NCI-H2107 treated with DMSO at 0.1 percent for 48 hours (cell line): ENCODE measurements at regions not wholly inside any gene's neighbourhood (a gene's known extent, or its start where the extent isn't known, plus 50 kb on each side); places are given as distances from the start of the nearest gene placed in this dataset.
"Not testable (repeated sequence)": the region's sequence is repeated elsewhere in the genome, so short reads cannot be mapped to it uniquely, and the experiment has no call there.

Experiments
- DNase-seq: peaks from one replicate; lab custom pipeline; 2025; ENCODE audit not compliant: unreplicated experiment; lab: John Stamatoyannopoulos, UW

DNA sequence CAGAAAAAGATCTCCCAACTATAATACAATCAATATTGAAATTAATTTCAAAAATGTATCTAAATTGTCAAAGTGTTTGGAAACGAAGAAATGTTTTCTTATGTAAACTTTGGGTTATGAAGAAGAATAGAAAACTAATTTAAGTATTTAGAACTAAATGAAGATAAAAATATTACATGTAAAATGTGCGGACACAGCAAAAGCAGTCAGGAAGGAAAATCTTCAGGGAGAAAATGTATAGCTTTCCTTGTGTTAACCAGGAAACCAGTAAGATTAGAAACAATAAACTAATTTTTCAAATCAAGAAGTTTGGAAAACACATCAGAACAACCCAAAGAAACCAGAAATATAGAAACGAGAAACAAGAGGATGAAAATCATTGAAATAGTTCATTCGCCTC is 466.5 kb downstream of the BRD1 start:
- no peak for DNase-seq

DNA sequence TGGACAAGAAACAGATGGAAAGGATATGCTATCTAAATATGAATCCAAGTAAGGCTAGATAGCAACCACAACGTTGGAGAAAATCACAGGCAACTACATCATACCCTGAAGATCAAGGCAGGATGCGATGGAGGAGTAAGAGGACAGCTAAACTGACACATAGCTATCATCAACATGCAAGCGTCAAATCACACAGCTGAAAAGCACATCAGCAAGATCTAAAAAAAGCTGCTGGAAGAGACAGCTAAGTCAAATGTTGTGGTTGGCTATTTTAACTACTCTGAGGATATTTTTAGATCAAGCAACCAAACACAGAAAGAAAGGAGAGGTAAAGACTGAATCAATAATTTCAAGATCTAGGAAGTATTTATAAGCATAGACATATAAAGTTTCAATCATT is 466.9 kb downstream of the BRD1 start:
- DNase-seq: no peak

DNA sequence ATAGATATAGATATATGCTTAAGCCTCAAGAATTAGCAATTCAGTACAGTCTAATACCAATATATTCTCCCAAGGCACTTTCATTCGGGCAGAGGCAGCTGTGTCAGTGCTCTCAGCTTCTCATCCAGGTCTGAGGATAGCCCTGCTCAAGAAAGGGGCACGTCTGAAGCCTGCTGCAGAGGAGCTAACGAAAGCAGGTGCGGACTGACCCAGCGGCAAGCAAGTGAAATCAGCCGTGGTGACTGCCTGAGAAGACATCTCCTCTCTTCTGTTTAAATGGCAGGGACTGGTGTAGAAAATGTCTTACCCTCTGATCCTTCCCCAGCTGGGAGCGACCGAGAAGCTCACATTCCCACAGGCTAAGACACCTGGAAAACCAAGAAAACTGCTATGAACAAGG is 468.6 kb downstream of the BRD1 start:
- DNase-seq: no peak

DNA sequence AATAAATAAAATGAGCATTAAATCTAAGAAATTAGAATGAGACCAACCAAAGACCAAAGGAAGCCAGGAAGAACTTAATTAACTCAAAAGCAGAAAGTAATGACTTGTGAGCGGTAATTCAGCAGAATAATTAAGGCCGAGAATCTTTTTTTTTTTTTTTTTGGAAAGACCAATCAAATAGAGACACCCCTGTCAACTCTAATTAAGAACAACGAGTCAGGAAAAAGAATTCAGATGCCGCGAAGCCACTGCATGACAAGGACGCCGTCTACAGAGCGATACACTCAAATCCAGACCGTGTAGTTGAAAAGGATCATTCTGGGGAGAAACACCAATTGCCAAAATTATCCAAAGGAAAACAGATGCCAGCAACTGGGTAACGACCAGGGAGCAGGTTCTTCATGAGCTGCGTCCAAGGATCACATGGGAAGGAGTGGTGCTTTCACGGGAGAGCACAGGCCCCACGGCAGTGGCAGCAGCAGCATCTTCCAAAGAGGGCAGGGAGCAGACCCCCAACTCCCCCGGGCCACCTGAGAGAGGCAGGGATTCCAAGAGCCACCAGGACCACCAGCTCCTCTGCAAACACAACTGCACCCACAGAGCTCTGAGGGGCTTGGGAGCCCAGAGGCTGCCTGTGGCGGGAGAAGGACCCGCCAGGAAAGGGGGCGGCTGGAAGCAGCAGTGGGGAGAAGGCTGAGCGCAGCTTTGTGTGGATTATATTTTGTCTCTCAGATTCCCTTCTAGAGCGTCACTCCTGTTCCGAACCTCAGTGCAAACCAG is 469.8 kb downstream of the BRD1 start:
- no peak for DNase-seq

DNA sequence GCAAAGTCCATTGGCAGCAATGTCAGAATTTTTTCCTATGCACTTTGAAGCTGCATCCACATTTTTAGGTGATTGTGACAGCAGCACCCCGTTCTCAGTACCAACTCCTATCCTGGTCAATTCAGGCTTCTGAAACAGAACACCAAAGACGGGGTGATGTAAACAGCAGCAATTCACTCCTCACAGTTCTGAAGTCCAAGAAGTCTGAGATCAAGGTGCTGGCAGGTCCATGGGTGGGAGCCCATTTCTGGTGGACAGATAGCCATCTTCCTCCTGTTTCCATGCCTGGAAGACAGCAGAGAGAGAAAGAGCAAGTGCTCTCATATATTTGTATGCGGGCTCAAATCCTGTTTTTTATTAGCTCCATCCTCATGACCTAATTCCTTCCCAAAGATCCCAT is 471.2 kb downstream of the BRD1 start:
- DNase-seq: no peak

DNA sequence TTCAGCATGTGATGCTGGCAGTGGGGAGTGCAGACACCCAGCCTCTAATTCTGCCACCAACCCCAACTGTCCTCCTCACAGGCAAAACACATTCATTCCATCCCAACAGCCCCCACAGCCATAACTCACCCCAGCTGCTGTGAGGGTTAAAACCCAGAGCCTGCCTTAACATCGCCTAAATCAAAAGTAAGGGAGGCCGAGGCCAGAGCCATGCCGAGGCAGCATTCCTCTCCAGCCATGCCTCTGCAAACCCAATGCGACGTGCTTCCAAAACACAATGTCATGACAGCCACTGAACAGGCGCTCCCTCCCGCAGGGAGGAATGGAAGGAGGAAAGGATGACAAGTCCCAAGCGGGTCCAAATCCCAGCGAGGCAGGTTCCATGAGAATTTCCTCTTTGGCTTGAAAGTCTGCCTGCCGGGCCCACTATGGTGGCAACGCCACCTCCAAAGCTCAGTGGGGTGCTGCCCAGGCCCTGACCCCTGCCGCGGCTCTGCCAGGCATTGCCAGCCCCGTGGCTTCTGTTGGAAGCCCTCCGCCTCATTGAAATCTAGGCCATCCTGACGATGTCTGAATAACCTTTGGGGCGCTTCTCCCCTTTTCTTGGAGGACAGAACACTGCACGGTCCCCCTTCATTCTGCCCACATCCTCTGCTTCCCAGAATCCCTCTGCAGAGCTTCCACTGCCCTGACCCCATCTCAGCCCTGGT is 472.3 kb downstream of the BRD1 start:
- DNase-seq: no peak

DNA sequence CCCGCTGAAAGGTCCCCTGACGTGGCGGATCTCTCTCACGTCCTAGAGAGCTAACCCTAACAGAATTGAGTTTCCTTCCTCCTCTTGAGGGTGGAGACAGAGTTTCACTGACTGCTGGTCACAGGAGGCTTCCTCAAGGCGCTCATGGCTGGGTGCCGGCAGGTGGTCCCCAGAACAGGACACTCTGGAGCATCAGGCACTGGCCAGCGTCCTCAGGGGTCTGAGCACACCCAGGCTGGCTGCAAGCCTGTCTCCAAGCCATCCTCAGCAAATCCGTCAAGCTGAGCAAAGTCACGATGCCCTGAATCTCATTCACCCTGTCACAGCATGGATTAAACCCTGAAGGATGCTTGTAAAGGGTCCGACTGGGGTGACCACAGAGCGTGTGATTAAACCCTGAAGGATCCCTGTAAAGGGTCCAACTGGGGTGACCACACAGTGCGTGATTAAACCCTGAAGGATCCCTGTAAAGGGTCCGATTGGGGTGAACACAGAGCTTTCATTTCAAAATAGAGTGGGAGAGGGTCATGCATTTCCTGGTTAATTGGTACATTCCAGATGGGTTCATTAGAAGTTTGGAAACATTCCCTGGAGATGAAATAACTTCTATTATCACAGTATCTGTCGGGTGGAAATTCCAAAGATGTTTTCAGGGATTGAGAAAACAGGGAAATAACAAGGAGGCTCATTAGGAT is 473.0 kb downstream of the BRD1 start:
- no peak for DNase-seq

DNA sequence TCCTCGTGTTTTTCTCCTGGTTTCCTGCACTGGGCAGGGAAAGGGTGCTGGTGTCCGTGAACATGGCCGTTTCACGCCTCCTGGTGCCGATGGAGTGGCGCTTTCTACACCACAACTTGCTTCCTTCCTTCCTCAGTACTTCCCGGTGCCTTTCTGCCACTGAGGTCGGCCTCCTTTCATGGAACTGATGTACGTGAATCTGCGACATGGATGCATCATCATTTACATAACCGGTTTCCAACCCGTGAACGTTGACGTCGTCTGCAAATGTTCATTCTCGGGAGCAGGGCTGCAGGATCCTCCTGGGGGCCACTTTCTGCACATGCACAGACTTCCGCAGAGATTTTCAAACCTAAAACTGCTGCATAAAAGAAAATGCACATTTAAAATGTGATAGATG is 474.4 kb downstream of the BRD1 start:
- no peak for DNase-seq

DNA sequence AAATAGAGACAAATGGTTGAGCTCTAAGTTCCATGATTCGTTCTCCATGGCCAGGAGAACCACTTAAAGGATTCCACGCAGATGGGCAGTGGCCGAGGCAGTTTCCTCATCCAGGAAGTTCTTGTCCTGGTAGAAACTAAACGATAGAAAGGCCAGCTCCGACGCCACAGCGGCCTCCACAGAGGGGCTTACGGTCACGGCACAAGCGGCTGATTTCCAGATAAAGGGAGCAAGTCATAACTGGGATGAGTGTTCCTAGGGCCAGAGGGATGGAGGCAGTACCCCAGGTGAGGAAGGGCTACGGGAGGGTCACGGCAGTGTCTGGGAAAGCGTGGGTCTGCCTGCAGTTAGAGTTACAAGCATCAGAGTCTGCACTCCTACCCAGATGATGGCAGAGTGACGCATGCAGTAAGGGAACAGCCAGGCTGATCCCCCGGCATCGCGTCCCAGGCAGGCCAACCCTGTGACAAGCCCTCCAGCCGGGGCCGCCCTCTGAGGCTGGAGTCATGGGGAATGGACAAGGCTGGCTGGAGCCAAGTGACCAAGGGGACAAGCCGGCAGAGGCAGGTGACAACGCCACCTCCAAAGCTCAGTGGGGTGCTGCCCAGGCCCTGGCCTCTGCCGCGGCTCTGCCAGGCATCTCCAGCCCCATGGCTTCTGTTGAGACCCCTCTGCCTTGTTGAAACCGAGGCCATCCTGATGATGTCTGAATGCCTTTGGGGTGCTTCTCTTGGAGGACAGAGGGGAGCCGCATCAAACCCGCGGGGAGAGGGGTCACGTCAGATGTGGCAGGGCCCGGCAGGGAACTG is 475.1 kb downstream of the BRD1 start:
- no peak for DNase-seq

DNA sequence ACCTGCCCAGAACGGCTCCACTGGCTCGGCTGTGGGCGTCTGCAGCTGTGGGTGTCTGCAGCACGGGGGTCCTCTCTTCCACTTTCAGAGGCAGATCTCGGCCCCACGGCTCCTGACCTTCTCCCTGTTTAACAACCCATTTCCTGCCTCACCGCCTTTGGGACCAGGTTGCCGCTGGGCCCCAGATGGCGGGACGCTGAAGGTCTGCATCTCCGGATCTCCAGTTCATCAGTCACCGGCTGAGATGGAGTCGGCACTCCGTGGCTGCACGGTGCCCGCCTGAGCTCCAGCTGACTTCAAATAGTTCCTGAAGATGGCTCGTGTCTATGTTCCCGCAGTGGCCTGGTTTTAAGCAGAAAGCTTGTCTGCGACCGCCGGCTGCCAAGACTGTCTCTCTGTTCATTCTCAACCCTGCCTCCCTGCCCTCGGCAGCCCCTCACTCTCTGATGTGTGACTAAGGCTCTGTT is 475.9 kb downstream of the BRD1 start:
- DNase-seq: no peak

DNA sequence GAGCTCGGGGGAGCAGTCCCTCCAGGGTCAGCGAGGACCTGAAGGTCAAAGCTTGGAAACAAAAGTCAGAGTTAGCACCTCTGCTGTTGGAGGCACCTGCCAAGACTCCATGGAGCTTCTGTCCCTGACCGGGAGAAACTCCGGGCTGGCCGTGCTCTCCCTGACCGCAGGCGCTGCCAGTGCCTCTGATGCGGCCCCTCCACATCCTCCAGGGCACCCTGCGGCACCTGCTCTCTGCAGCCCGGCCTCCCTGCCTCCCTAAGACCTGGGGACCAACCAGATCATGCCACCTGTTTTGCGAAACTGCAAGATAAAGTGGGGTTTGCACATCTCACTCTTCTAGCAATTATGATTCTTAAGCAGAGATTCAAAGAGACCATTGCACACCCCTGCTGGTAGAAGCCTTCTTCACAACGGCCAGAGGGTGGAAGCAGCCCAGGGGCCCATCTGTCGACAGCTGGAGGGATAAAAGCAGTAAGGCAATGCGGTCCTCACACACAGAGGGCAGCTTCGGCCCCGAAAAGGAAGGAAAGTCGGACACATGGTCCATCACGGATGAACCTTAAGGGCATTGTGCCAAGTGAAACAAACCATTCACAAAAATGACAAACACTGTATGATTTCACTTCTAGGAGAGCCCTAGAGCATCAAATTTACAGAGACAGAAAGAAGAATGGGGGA is 477.1 kb downstream of the BRD1 start:
- DNase-seq: no peak

DNA sequence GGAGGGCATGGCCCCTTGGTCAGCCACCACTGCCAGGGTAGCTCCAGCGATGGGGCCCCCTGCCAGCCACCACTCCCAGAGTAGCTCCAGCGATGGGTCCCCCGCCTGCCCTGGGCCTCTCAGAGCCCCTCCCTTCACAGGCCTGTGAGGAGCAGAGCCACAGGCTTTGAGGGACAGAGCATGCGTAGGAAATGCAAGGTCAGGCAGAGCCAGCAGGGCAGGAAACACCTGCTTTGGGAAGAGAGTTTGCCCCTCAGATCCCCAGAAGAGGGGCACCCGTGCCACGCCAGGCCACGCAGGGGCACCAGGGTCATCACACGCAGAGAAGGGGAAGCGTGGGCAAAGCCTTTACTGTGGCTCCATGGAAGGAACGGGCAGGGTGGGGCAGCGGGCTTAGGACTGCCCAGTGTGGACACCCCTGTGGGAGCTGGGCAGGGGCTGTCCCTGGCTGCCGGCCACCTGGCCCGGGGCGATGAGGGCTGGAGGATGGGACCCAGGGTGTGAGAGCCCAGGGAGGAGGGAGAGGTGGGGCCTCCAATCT is 477.8 kb downstream of the BRD1 start:
- DNase-seq: no peak

DNA sequence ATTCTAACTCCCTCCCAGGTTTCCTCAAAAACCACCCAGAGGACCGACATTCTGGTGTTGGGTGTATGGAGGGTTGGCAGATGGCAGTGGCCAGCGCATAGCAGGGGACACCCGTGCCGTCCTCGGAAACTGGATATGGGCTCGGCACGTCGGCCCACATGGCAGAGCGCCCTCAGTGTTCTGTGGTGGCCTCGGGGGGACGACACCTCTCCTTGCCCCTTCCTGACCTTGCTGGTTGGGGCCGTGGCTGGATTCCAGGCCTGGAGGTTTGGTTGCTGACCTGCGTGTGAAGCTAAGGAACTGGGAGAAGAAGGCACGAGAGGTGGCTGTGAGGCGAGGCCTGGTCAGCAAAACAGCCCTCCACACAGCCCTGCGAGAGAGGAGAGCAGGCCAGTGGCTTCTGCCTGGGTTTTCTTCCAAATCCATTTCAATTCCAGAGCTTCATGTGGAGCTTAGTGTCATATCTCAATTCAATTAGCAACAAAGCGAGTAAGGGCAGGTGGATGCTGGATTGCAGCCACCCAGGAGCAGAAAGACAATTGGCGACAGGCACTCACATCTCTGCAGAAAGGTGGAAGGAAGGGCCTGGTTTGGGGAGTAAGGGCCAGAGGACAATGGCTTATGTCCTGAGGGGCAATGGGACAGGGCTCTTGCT is 478.4 kb downstream of the BRD1 start:
- DNase-seq: no peak

DNA sequence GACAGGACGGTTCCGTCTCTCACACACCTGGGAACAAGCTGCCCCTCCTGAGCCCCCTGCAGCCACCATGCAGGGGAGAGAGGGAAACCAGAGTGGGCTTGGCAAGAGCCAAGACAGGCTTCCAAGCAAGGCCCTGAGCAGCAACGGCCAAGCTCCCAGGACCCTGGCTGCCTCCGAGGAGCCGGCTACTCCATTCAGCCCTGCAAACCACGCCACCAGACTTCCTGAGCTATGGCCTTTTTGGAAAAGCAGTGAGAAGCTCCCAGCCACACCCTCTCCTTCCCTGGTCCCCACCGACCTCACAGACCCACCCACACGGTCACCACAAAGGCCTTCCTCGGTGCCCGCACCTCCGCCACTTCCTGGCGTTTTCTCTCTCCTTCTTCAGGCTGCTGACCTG is 479.0 kb downstream of the BRD1 start:
- DNase-seq: no peak

DNA sequence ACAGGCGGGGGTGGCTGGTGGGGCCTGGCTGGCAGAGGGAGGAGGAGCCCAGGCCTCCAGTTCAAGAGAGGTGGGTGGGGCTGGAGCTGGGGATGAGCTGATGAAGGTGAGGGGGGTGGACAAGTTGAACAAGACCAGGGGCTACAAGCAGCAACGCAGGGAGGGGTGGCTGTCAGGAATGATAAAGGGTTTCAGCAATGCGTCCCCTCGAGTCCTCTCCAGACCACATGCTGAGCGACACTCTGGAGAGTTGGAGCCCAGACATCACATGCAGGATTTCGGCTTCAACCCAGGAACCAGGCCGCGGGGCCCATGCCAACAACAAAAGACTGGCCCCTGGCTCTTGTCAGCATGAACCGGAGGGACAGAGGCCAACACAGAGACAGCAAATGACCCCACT is 480.3 kb downstream of the BRD1 start:
- DNase-seq: no peak

DNA sequence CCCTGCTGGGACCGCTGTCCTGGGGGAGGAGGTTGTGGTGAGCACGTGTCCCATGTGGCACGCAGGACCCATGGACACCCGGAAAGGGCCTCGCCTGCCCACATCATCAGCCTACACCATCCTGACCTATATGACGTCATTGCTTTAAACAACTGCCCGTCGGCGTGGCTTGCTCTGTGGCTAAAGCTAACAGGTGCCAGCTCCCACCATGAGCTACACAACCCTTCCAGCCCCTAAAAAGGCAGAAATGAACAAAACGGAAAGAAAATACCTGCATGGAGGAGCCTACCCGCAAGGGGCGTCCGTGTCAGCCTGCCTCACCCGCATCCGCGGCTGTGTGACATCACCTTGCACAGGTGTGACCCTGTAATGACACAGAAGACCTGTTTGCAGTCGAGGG is 481.8 kb downstream of the BRD1 start:
- DNase-seq: no peak

DNA sequence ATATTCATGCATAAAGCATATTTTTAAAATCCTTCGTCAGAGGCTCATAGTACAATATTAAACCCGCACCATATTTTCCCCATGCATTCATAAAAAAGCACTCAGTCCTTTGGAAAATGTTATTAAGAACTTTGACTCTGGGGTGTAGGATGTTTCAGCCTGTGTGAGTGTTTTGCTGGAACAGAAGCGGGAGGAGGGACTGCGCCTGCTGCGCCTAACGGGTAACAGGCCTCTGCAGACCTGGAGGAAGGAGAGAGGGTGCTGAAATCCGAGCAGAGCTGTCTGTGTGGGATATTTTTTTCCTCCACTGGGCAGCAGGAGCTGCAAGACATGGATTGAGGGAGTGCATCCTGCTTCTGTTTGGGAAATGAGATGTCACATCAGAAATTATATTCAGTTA is 483.0 kb downstream of the BRD1 start:
- DNase-seq: no peak

DNA sequence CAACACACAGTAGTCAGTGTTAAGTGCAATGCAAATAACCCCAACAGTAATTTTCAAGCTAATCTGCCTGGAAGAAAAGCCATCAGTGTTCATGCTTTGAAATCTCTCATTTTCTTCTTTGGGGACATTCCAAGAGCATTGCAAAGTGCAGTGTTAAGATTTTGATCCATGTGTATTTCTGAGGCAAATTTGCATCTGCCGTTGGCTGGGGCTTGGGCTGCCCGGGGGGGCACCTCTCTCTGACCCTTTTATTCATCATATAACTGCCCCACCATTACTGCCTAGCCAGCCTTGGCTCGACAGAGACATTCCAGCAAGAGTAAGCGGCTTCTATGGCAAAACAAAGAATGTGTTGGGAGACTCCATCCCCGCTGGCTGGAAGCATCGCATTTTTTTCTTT is 483.5 kb downstream of the BRD1 start:
- DNase-seq: no peak

DNA sequence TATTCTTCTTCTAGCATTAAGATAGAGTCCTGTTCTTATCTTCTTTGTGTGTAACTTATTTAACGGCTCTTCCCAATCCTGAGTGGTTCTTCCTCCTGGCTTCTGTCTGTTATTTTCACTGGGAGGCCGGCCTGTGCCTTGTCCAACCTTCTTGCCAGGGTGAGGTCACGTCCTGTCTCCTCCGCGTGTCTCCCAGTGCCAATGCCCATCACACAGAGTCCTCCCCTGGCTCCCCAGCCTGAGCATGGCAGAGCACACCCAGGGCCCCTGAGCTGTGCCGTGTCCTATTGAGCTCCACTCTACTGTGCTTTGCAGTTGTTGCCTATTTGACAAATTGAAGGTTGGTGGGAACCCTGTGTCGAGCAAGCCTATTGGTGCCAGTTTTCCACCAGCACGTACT is 487.3 kb downstream of the BRD1 start:
- no peak for DNase-seq

DNA sequence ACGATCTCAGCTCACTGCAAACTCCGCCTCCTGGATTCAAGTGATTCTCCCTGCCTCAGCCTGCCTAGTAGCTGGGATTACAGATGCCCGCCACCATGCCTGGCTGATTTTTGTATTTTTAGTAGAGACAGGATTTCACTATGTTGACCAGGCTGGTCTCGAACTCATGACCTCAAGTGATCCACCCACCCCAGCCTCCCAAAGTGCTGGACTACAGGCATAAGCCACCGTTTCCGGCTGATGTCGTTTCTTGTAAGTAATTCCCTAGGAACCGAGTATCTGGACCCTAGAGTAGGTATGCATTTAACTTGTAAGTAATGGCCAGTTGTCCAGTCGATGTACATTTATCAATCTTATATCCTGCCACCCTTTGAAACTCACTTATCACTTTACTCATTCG is 491.2 kb downstream of the BRD1 start:
- not testable (repeated sequence) for DNase-seq
